IMR-90 (cell line): ENCODE measurements at regions not wholly inside any gene's neighbourhood (a gene's known extent, or its start where the extent isn't known, plus 50 kb on each side); places are given as distances from the start of the nearest gene placed in this dataset.

Source experiments
- ATAC-seq: fragments of 200-7000 bp; cut with Tn5 transposase; 2 replicates; pipeline ENCODE4 v1.9.1; 2020; ENCODE audit warnings: low read depth, mild to moderate bottlenecking, moderate library complexity
- BruUV-seq: library from RNA; stranded (reverse); fragments of 400-500 nt; replicated peaks from 2 replicates; lab custom pipeline; 2021; lab: Mats Ljungman, UMichigan
- CTCF ChIA-PET: fragments of 300-600 bp; formaldehyde crosslinking; extraction: SDS; loops from one replicate; lab custom pipeline; 2021; ENCODE audit warnings: antibody characterized with exemption; lab: Yijun Ruan, JAX
- POLR2A ChIA-PET: fragments of 300-600 bp; sonication (Branson Sonifier 250); formaldehyde crosslinking; loops from one replicate; lab custom pipeline; 2022; ENCODE audit warnings: antibody characterized with exemption; ENCODE audit not compliant: unreplicated experiment; lab: Charles Lee
- DNase-seq: peaks from one replicate; pipeline ENCODE4 v3.0.0; 2013
- H2AFZ ChIP-seq: replicated peaks from 2 replicates; pipeline ENCODE3; 2013; ENCODE audit warnings: low read length, mild to moderate bottlenecking; ENCODE audit not compliant: poor library complexity
- H2AK5ac ChIP-seq: 2 replicates; pipeline ENCODE4 v1.6.1; 2013; ENCODE audit warnings: low read depth, low read length, inconsistent platforms
- H2AK9ac ChIP-seq: replicated peaks from 2 replicates; pipeline ENCODE3; 2013; ENCODE audit warnings: mild to moderate bottlenecking, low read depth, low read length, moderate library complexity; ENCODE audit not compliant: poor library complexity
- H2BK120ac ChIP-seq: 2 replicates; pipeline ENCODE4 v1.6.1; 2013; ENCODE audit warnings: low read depth, low read length, inconsistent platforms
- H2BK15ac ChIP-seq: 3 replicates; pipeline ENCODE4 v1.6.1; 2013; ENCODE audit warnings: low read depth, low read length, inconsistent platforms
- H2BK20ac ChIP-seq: 2 replicates; pipeline ENCODE4 v1.6.1; 2013; ENCODE audit warnings: low read depth, mild to moderate bottlenecking, inconsistent platforms, low read length, moderate library complexity
- H2BK5ac ChIP-seq: 2 replicates; pipeline ENCODE4 v1.6.1; 2013; ENCODE audit warnings: mild to moderate bottlenecking, low read depth, low read length, inconsistent platforms; ENCODE audit not compliant: poor library complexity, severe bottlenecking
- H3K14ac ChIP-seq: replicated peaks from 2 replicates; pipeline ENCODE4 v1.6.1; 2013; ENCODE audit warnings: low read depth, low read length, inconsistent platforms
- H3K18ac ChIP-seq: 2 replicates; pipeline ENCODE4 v1.6.1; 2013; ENCODE audit warnings: low read depth, low read length, control low read depth
- H3K23ac ChIP-seq: 2 replicates; pipeline ENCODE4 v1.6.1; 2013; ENCODE audit warnings: low read depth, low read length, inconsistent platforms
- H3K27ac ChIP-seq: 2 replicates; pipeline ENCODE4 v1.5.1; 2013; ENCODE audit warnings: mild to moderate bottlenecking, control low read depth, low read length; ENCODE audit not compliant: insufficient read depth
- H3K27me3 ChIP-seq: 2 replicates; pipeline ENCODE4 v1.6.1; 2013; ENCODE audit warnings: low read length; ENCODE audit not compliant: control insufficient read depth, insufficient read depth
- H3K36me3 ChIP-seq: 2 replicates; pipeline ENCODE4 v1.6.1; 2013; ENCODE audit warnings: low read length, mixed read lengths; ENCODE audit not compliant: control insufficient read depth, insufficient read depth
- H3K4ac ChIP-seq: 2 replicates; pipeline ENCODE4 v1.6.1; 2013; ENCODE audit warnings: low read depth, low read length, inconsistent platforms
- H3K4me1 ChIP-seq: 2 replicates; pipeline ENCODE4 v1.6.1; 2013; ENCODE audit warnings: low read length, mixed read lengths; ENCODE audit not compliant: control insufficient read depth, insufficient read depth
- H3K4me2 ChIP-seq: 2 replicates; pipeline ENCODE4 v1.6.1; 2013; ENCODE audit warnings: low read depth, mild to moderate bottlenecking, control low read depth, low read length, moderate library complexity
- H3K4me3 ChIP-seq: 2 replicates; pipeline ENCODE4 v1.5.1; 2013; ENCODE audit warnings: low read depth, mild to moderate bottlenecking, control low read depth, low read length, moderate library complexity; ENCODE audit not compliant: insufficient read depth
- H3K56ac ChIP-seq: 2 replicates; pipeline ENCODE4 v1.6.1; 2013; ENCODE audit warnings: low read length, inconsistent platforms; ENCODE audit not compliant: insufficient read depth; ENCODE audit errors: extremely low read depth
- H3K79me1 ChIP-seq, 2 experiments: 2 replicates each; pipeline ENCODE4 v1.6.1; 2013; ENCODE audit warnings: low read length in 2 of 2, inconsistent platforms in 1 of 2, low read depth in 1 of 2
- H3K9ac ChIP-seq: 2 replicates; pipeline ENCODE4 v1.6.1; 2013; ENCODE audit warnings: low read depth, low read length, control low read depth
- H3K9me1 ChIP-seq: 2 replicates; pipeline ENCODE4 v1.6.1; 2013; ENCODE audit warnings: low read length, inconsistent platforms; ENCODE audit not compliant: insufficient read depth
- H3K9me3 ChIP-seq: 2 replicates; pipeline ENCODE4 v1.6.1; 2013; ENCODE audit warnings: low read length; ENCODE audit not compliant: control insufficient read depth, insufficient read depth
- H4K20me1 ChIP-seq: 2 replicates; pipeline ENCODE4 v1.6.1; 2013; ENCODE audit warnings: low read length, inconsistent platforms; ENCODE audit not compliant: insufficient read depth
- H4K5ac ChIP-seq: 2 replicates; pipeline ENCODE4 v1.6.1; 2013; ENCODE audit warnings: mild to moderate bottlenecking, low read depth, low read length, control low read depth
- H4K8ac ChIP-seq, 2 experiments: 2 replicates each; pipeline ENCODE4 v1.6.1; 2013; ENCODE audit warnings: low read depth in 2 of 2, low read length in 2 of 2, control low read depth in 1 of 2, inconsistent platforms in 1 of 2
- H4K91ac ChIP-seq: 2 replicates; pipeline ENCODE4 v1.6.1; 2013; ENCODE audit warnings: low read depth, low read length, inconsistent platforms; ENCODE audit not compliant: insufficient read depth
- CEBPB ChIP-seq: IDR thresholded peaks from 2 replicates; pipeline ENCODE4 v1.6.1; 2012; ENCODE audit warnings: low read depth, low read length, improper control_type of control experiment
- CHD1 ChIP-seq: IDR thresholded peaks from 2 replicates; pipeline ENCODE4 v1.6.1; 2012; ENCODE audit warnings: low read depth, low read length, improper control_type of control experiment
- CTCF ChIP-seq: conservative IDR thresholded peaks from 2 replicates; pipeline ENCODE4 v1.5.1; 2012; ENCODE audit warnings: mild to moderate bottlenecking, low read depth, low read length, improper control_type of control experiment
- ELK1 ChIP-seq: fragments of 150-350 bp; IDR thresholded peaks from 2 replicates; pipeline ENCODE4 v1.6.1; 2016; ENCODE audit warnings: low read depth, mild to moderate bottlenecking, low read length, moderate library complexity, borderline replicate concordance
- MAFK ChIP-seq: IDR thresholded peaks from 2 replicates; pipeline ENCODE4 v1.6.1; 2012; ENCODE audit warnings: low read depth, low read length, improper control_type of control experiment
- MAZ ChIP-seq: IDR thresholded peaks from 2 replicates; pipeline ENCODE4 v1.6.1; 2012; ENCODE audit warnings: low read depth, mild to moderate bottlenecking, low read length, improper control_type of control experiment, moderate library complexity, borderline replicate concordance
- MXI1 ChIP-seq: IDR thresholded peaks from 2 replicates; pipeline ENCODE4 v1.6.1; 2012; ENCODE audit warnings: low read depth, mild to moderate bottlenecking, low read length, moderate library complexity, borderline replicate concordance
- NFE2L2 ChIP-seq: fragments of 150-350 bp; IDR thresholded peaks from 2 replicates; pipeline ENCODE4 v1.6.1; 2016; ENCODE audit warnings: low read depth, mild to moderate bottlenecking, low read length
- POLR2A ChIP-seq: IDR thresholded peaks from 2 replicates; pipeline ENCODE4 v1.6.1; 2012; ENCODE audit warnings: mild to moderate bottlenecking, low read depth, low read length
- RAD21 ChIP-seq: IDR thresholded peaks from 2 replicates; pipeline ENCODE4 v1.6.1; 2012; ENCODE audit warnings: low read length, improper control_type of control experiment
- RFX5 ChIP-seq: IDR thresholded peaks from 2 replicates; pipeline ENCODE4 v1.8.0; 2012; ENCODE audit warnings: low read depth, mild to moderate bottlenecking, low read length, moderate library complexity
- USF2 ChIP-seq: fragments of 150-350 bp; IDR thresholded peaks from 2 replicates; pipeline ENCODE4 v1.6.1; 2017; ENCODE audit warnings: mild to moderate bottlenecking, antibody characterized with exemption, low read length, low read depth
- WGBS, 2 experiments: methylation state at CpG; one replicate each; pipeline versions ENCODE4 v1.1.5 to v1.1.7; 2013; ENCODE audit warnings: missing lambda C conversion rate in 2 of 2; ENCODE audit not compliant: insufficient read length in 1 of 2; ENCODE audit errors: extremely low coverage in 2 of 2; 5-methylcytosine and 5-hydroxymethylcytosine counted together
- dilution Hi-C: fragments of 300-500 bp; cut with HindIII; formaldehyde crosslinking; loops from one replicate; pipeline ENCODE4 v1.14.3; 2018; ENCODE audit warnings: low sequenced_read_pairs; ENCODE audit not compliant: unreplicated experiment
- in situ Hi-C: fragments of 300-500 bp; cut with MboI; formaldehyde crosslinking; loops from 3 replicates; pipeline ENCODE4 v1.14.3; 2019; ENCODE audit warnings: low sequenced_read_pairs, inconsistent platforms, mixed read lengths
- intact Hi-C: fragments of 100-400 bp; cut with micrococcal nuclease; formaldehyde crosslinking; loops from 2 replicates; pipeline ENCODE4 v1.10.0; 2022

GRCh38 chr2:41926614-41927580, 120.9 kb upstream of the PKDCC start:
- Histone ChIP-seq H3K23ac (no peak overlapping the region), H3K9me1 (no peaks in the 10 kb centered on the region; the same call in 1 of the 2 replicates), H3K56ac (no peak overlapping the region), H3K4me1 (peaks cover 7% of the 10 kb centered on the region; the same call in 1 of the 2 replicates), H3K4ac (no peak overlapping the region), H3K9me3 (no peaks in the 10 kb centered on the region), H3K27ac (no peak overlapping the region), H3K18ac (no peak overlapping the region; the same call in 1 of the 2 replicates), H3K79me1 (no peaks in the 10 kb centered on the region), H3K14ac (no peak overlapping the region; the same call in 1 of the 2 replicates), H3K4me3 (no peak overlapping the region), H3K9ac (no peak overlapping the region), H4K5ac (no peak overlapping the region), H3K36me3 (no peaks in the 10 kb centered on the region), H4K91ac (no peak overlapping the region), H4K20me1 (no peaks in the 10 kb centered on the region), H2AK9ac (no peak overlapping the region), H4K8ac (no peak overlapping the region), H2BK5ac (no peak overlapping the region), H3K27me3 (peaks cover 5% of the 10 kb centered on the region), H2AFZ (peak overlapping the region; percentile 43), H2BK15ac (no peak overlapping the region), H2BK20ac (no peak overlapping the region), H2AK5ac (peak overlapping the region; percentile 39; the same call in 1 of the 2 replicates), H3K4me2 (no peak overlapping the region), H2BK120ac (no peak overlapping the region)
- intact Hi-C loops = no loop called here
- ChIA-PET CTCF (interaction anchor here (0.8 to 1.3 kb wide), 2 partner anchors 20 to 57 kb away, joined by 3 read pairs; no protein-coding TSS in a partner anchor), POLR2A (interaction anchor here (0.5 kb wide), 1 partner anchor 10 kb away, joined by 3 read pairs; no protein-coding TSS in a partner anchor)
- no peak for TF ChIP-seq MAFK
- no peak for TF ChIP-seq CEBPB
- TF ChIP-seq MAZ = no peak
- TF ChIP-seq ELK1 = no peak
- TF ChIP-seq CTCF = no peak
- TF ChIP-seq CHD1 = no peak
- TF ChIP-seq RFX5 = no peak
- no peak for TF ChIP-seq RAD21
- no peak for TF ChIP-seq NFE2L2
- TF ChIP-seq POLR2A = no peak
- TF ChIP-seq USF2 = no peak
- TF ChIP-seq MXI1 = no peak
- ATAC-seq = no peak
- in situ Hi-C loops = no loop called here
- no TSS peak for BruUV-seq
- dilution Hi-C loops = no loop called here
- 75% methylated on average over 2 of the region's 8 CpGs; no CpG with 5 or more reads in 1 of the 2 experiments for WGBS, 2 experiments
- no peak for DNase-seq
